GM12874 (cell line): ENCODE measurements at regions not wholly inside any gene's neighbourhood (a gene's known extent, or its start where the extent isn't known, plus 50 kb on each side); places are given as distances from the start of the nearest gene placed in this dataset.

ENCODE experiments used
- TF ChIP-seq, protein P1 (sequence below): IDR thresholded peaks from 2 replicates; pipeline ENCODE4 v1.5.1; 2011; ENCODE audit warnings: low read depth, mild to moderate bottlenecking, control low read depth, low read length, moderate library complexity; ENCODE audit not compliant: insufficient read depth

DNA sequence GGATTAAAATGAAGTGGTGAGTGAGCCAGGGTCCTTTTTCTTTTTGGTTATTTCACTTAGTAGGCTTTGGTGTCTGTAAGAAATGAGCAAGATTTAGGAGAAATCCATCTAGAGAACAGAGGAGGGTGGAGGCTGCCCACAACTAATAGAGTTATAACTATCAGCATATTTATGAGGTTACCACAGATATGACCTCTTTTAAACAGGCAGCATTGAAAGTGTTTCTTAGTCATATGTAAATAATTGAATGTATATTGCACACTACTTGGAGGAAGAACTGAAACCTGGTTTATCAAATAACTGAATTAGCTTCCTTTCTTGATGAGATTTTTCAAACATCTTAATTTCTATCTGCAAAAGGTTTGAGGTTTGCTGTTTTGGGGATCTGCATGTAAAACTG lies 483.1 kb upstream of the PIK3R1 start:
- TF ChIP-seq, protein P1, sequence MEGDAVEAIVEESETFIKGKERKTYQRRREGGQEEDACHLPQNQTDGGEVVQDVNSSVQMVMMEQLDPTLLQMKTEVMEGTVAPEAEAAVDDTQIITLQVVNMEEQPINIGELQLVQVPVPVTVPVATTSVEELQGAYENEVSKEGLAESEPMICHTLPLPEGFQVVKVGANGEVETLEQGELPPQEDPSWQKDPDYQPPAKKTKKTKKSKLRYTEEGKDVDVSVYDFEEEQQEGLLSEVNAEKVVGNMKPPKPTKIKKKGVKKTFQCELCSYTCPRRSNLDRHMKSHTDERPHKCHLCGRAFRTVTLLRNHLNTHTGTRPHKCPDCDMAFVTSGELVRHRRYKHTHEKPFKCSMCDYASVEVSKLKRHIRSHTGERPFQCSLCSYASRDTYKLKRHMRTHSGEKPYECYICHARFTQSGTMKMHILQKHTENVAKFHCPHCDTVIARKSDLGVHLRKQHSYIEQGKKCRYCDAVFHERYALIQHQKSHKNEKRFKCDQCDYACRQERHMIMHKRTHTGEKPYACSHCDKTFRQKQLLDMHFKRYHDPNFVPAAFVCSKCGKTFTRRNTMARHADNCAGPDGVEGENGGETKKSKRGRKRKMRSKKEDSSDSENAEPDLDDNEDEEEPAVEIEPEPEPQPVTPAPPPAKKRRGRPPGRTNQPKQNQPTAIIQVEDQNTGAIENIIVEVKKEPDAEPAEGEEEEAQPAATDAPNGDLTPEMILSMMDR = no peak

DNA sequence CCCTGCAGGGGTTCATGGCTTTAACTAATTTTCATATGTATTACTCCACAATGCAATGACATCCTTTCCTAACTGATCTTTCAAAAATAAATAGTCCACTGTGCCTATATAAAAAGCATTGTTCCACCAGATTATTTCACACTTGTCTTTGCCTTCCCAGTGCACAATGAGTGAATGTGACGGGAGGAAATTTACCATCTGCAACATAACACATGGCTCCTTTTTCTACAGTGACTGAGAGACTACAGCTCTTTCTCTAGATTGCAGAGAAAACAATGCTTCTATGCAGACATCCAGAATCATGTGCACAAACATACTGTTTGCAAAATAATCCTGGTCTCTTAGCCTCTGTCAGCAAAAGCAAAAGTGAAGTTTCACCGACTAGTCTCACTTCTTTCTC lies 483.7 kb upstream of the PIK3R1 start:
- TF ChIP-seq, protein P1 = no peak

DNA sequence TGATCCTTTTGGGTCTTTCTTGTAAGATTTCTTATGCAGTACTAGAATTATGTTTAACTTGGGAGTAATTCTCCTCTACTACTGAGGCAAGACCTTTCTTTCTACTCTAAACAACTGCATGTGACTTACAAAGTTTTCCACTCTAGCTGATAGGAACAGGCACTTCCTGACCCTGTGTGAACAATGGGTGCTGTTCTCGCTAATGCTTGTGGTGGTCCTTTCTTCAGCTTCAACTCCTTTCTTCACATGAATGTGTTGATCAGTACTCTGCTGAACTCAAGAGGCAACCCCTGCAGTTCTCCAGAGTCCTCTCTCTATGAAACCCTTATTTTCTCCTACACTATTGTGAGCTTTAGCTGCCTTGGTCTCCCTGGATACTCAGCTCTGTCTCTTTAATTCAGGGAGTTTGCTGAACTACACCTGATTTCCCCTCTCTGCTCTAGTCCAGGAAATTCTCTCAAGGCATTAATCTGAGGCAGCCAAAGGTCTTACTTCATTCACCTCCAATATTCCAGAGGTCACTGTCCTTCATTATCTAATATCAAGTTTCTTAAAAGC lies 484.6 kb upstream of the PIK3R1 start:
- TF ChIP-seq, protein P1 = no peak

DNA sequence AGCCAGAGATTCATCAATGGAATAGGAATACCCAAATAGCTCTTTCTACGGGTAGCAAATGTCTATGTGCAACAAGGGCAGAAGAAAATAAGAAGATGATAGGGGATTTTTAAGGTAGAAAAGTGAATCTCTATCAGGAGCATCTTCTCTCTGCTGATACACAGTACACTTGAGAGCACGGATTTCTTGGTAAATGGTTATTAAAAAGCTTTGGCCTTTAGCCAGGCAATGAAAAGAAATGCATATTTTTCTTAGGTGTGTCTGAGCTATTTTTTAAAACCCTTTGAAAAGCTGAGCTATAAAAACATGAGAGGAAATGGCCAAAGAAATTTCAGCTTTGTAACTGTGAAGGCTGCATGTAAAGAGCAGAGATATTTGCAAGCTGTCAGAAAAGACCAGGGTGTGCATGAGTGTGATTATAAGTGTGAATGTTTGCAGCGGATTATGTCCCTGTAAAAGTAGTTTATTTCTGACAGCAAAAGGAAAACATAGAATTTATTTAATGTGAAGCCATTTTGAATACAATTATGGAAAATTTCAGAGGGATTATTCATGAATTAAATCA lies 487.1 kb upstream of the PIK3R1 start:
- TF ChIP-seq, protein P1 = no peak

DNA sequence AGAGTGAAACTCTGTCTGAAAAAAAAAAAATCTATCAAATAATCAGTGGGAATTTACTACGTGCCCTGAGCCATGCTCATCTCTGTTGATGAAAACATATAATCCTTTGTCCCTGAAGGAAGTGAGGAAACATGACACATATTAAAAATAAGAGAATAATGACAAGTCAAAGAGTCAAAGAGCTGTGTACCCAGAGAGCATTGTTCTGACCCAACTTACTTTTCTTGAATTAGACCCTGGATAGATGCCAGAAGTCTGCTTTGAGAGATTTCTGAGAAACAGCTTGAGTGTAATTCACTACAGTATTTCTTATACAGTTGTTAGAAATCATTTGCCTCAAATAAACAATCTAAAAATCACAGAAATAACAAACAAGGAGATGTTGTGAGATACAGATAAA lies 490.0 kb upstream of the PIK3R1 start:
- TF ChIP-seq, protein P1 = no peak

DNA sequence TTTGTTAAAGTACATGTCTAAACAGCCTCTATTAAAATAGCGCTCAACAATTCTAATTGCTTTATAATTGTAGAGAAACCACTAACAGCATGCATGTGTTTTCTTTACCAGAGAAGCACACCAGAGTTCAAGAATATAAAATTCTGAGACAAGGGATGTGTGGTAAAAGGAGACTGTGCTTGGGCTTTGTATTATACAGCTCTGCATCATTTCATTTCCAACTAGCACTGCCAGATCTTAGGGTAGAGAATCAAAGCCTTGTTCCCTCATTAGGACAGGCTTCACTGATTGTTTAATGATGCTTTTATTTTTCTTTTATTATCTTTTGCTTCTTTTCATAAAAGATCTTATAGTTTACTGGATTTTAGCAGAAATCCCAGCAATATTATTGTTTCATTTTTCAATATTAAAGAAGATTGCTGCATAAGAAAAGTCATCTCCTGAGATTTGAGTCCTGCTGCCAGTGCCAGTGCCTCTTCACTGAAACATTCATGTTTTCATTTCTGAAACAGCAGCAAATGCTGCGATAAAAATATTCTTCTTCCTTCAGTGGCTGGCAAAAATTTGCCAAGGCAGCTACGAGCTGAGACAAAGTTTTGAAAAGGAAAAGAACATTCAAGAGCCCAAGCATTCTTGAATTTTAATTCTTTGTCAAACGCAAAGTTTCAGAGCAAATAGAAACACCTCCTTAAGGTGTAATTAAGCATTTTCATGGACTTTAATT lies 491.0 kb upstream of the PIK3R1 start:
- TF ChIP-seq, protein P1 = no peak

DNA sequence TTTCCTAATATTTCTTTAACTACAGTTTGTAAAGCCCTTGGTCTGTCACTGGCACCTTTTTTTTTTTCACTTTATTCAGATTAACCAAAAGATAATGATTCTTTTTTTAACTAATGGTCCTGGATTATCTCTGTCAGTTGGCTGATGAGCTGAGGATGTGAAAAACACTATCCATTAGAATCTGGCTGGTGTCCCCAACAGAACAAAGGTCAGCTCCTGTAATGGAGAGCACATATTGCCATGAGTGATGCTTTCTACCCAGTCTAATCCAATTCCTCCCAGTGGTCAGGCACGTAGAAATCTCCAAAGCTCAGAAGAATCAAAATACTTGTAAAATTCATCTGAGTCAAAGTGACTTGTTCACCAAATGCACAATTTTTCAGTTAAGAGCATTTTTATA lies 491.7 kb upstream of the PIK3R1 start:
- TF ChIP-seq, protein P1 = no peak
